ENCODE measurements at regions not wholly inside any gene's neighbourhood (a gene's known extent, or its start where the extent isn't known, plus 50 kb on each side); places are given as distances from the start of the nearest gene placed in this dataset.

DNA sequence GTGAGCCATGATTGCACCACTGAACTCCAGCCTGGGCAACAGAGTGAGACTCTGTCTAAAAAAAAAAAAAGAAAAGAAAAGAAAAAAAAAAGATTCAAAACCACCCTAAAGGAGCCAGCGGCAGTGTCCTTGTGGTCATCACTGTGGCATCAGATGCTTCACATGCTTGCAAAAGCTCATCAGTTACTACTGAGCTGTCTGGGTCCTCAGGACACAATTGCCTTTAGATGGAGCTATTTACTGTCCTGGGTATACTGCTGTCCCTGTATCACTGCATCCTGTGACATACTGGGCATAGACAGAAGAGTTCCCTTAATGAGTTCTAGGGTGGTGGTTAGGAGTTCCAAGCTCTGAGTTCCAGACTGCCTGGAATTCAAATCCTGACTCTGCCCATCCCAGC is 85.8 kb downstream of the LINGO1 start:
- H3K4me3 ChIP-seq (ENCODE audit: low read depth, low read length), result no peak overlapping the region
- no peak for DNase-seq (ENCODE audit: low read depth)
- TF ChIP-seq, protein P1, sequence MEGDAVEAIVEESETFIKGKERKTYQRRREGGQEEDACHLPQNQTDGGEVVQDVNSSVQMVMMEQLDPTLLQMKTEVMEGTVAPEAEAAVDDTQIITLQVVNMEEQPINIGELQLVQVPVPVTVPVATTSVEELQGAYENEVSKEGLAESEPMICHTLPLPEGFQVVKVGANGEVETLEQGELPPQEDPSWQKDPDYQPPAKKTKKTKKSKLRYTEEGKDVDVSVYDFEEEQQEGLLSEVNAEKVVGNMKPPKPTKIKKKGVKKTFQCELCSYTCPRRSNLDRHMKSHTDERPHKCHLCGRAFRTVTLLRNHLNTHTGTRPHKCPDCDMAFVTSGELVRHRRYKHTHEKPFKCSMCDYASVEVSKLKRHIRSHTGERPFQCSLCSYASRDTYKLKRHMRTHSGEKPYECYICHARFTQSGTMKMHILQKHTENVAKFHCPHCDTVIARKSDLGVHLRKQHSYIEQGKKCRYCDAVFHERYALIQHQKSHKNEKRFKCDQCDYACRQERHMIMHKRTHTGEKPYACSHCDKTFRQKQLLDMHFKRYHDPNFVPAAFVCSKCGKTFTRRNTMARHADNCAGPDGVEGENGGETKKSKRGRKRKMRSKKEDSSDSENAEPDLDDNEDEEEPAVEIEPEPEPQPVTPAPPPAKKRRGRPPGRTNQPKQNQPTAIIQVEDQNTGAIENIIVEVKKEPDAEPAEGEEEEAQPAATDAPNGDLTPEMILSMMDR (IDR thresholded peaks at IDR 0.05; ENCODE audit: insufficient read depth, low read length), result no peak

DNA sequence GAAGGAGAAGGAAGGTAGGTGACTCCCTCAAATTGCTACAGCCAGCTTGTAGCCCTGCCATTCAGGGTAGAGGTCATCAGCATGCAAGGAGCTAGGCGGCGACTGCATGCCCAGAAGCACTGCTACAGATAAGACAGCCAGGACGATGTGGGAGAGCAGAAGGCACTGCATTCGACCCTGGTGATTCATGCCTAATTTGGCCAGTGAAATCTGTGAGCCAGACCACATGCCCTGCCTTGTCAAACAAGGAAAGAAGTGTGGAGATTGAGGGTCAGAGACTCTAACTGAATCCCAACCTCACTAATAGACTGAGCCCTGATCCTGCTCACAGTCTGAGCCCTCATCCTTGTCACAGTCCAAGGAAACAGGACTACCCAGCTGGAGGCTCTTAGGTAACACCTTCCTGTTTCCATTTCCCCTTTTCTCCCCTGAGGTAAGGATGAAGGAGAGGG is 86.6 kb downstream of the LINGO1 start:
- TF ChIP-seq, protein P1 (IDR thresholded peaks at IDR 0.05; ENCODE audit: insufficient read depth, low read length), result no peak
- H3K4me3 ChIP-seq (ENCODE audit: low read depth, low read length), result no peak overlapping the region
- peak; percentile 90 for DNase-seq (ENCODE audit: low read depth)

DNA sequence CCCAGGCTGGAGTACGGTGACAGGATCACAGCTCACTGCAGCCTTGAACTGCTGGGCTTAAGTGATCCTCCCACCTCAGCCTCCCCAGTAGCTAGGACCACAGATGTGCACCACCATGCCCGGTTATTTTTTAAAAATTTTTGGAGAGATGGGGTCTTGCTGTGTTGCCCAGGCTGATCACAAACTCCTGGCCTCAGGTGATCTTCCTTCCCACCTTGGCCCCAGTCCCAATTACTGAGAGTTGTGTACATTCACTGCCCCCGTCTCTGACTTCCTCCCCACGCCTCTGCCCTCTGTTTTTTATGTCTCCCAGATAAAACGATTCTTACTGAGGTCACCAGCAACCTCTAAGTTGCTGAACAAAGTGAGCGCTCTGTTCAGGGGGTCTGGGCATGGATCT is 87.7 kb downstream of the LINGO1 start:
- TF ChIP-seq, protein P1 (IDR thresholded peaks at IDR 0.05; ENCODE audit: insufficient read depth, low read length), result no peak
- no peak overlapping the region for H3K4me3 ChIP-seq (ENCODE audit: low read depth, low read length)
- DNase-seq (ENCODE audit: low read depth), result no peak

DNA sequence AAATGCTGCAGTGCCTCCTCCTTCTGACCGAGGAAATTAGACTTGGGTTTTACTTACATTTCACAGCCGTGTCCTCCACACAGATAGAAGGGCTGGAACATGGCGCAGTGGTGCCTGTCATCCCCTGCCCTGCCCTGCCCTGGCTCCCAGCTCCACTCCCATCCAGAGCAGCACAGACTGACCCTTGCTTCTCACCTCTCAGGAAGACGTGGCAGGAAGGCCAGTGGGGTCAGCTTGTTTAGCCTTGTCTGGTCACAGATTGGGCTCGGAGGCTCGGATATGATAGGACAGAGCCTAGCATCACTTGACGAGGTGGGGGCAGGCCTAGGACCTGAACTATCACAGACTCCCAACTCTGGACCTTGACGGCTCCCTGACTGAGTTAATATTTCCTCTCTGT is 88.5 kb downstream of the LINGO1 start:
- DNase-seq (ENCODE audit: low read depth), result no peak
- TF ChIP-seq, protein P1 (IDR thresholded peaks at IDR 0.05; ENCODE audit: insufficient read depth, low read length), result no peak
- H3K4me3 ChIP-seq (ENCODE audit: low read depth, low read length), result no peak overlapping the region

DNA sequence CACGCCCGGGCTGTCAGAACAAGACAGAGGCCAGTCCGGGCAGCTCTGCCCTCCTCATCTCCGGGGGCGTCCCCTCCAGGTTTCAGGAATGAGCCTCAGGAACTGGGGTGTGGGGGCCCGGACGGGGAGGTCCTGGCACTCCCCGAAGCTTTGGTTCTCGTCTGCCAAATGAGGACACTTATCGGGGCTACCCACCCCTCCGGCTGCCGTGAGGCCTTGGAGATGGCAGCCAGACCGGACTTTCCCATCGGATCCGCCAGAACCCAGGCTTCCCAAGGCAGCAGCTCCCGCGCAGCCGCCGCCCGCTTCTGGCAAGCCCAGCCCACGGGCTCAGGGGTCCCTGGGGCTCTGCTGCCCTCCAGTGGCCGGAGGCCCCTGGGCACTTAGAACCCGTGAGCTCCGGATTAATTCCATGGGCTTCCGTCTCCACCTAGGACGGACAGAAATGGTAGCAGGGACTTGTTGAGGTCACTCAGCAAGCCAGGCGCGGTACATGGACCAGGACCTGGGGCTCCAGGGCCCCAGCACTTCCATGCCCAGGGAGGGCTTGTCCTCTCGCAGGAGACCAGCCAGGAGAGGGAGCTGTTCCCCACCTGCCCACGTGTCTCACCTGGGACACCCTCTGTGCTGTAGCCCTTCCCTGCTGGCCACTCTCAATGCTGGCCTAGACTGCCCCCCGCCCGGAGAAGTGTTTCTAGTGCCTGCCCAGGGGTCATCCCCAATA is 89.4 kb downstream of the LINGO1 start:
- TF ChIP-seq, protein P1 (IDR thresholded peaks at IDR 0.05; ENCODE audit: insufficient read depth, low read length), result peak; percentile 92
- DNase-seq (ENCODE audit: low read depth), result peak; percentile 87
- H3K4me3 ChIP-seq (ENCODE audit: low read depth, low read length), result peak overlapping the region; percentile 52

DNA sequence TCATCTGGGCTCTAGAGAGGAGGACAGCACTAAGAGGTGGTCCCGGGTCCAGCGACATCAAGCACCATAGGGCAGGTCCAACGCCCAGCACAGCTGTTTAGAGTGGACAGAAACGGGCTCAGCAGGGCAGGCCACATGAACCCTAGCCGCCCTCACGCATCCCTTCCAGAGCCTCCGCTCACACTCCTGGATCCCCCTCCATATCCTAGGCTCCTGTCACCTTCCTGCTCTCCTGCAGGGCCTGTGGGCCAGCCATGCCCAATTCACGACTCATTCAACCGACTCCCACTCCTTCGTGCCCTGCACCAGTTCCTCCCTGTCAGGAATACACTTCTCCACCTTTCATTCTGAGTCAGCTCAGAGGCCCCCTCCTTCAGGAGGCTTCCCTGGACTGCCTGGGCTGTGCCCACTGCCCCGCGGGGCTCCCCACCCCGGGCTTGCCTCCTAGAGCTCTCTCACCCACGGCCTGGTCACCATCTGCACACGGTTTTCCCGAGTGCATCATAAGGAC is 90.2 kb downstream of the LINGO1 start:
- TF ChIP-seq, protein P1 (IDR thresholded peaks at IDR 0.05; ENCODE audit: insufficient read depth, low read length), result no peak
- DNase-seq (ENCODE audit: low read depth), result peak; percentile 13
- no peak overlapping the region for H3K4me3 ChIP-seq (ENCODE audit: low read depth, low read length)

Measured in fibroblast of the aortic adventitia (primary cell).